Heart right ventricle (tissue), 16 donors: ENCODE measurements at regions not wholly inside any gene's neighbourhood (a gene's known extent, or its start where the extent isn't known, plus 50 kb on each side); places are given as distances from the start of the nearest gene placed in this dataset.

ENCODE experiments used
- ATAC-seq, 8 donors: fragments of 200-7000 bp; cut with Tn5 transposase; one replicate each; pipeline ENCODE4 v1.9.1; 2020; ENCODE audit warnings: mild to moderate bottlenecking in 8 of 8, moderate library complexity in 8 of 8, moderate number of reproducible peaks in 1 of 8
- DNase-seq, 2 donors: peaks; one replicate each; pipeline ENCODE4 v3.0.0-alpha.2; 2020
- H3K27ac ChIP-seq, 10 donors: fragments of 200-600 bp; sonication (generic) in 2 of 10; one replicate each; pipeline versions ENCODE4 v1.5.0 to v1.8.0; 2020 to 2022; ENCODE audit warnings: mild to moderate bottlenecking in 3 of 10
- H3K27me3 ChIP-seq, 7 donors: fragments of 200-600 bp; one replicate each; pipeline ENCODE4 v1.8.0; 2021 to 2022; ENCODE audit warnings: mild to moderate bottlenecking in 2 of 7
- H3K36me3 ChIP-seq, 9 donors: fragments of 200-600 bp; sonication (generic) in 1 of 9; one replicate each; pipeline versions ENCODE4 v1.5.0 to v1.8.0; 2020 to 2022; ENCODE audit warnings: mild to moderate bottlenecking in 2 of 9
- H3K4me1 ChIP-seq, 9 donors: fragments of 200-600 bp; sonication (generic) in 1 of 9; one replicate each; pipeline versions ENCODE4 v1.5.0 to v1.8.0; 2020 to 2022; ENCODE audit warnings: mild to moderate bottlenecking in 4 of 9
- H3K4me3 ChIP-seq, 10 donors: fragments of 200-600 bp; sonication (generic) in 2 of 10; one replicate each; pipeline versions ENCODE4 v1.5.0 to v1.8.0; 2020 to 2022; ENCODE audit warnings: mild to moderate bottlenecking in 7 of 10, moderate library complexity in 2 of 10
- H3K9me3 ChIP-seq, 11 donors: fragments of 200-600 bp in 10 of 11; sonication (generic) in 2 of 11; one replicate each; pipeline versions ENCODE4 v1.5.0 to v1.8.0; 2013 to 2022; ENCODE audit warnings: mild to moderate bottlenecking in 2 of 11, control low read depth in 1 of 11, moderate library complexity in 1 of 11
- CTCF ChIP-seq, 9 donors: fragments of 200-600 bp; sonication (generic) in 2 of 9; IDR thresholded peaks; one replicate each; pipeline versions ENCODE4 v1.5.0 to v1.8.0; 2021 to 2022; ENCODE audit warnings: antibody characterized with exemption in 9 of 9, mild to moderate bottlenecking in 5 of 9, moderate library complexity in 1 of 9
- WGBS, 2 donors: extraction: QIAGEN DNeasy Blood & Tissue Kit; methylation state at CpG; one replicate each; pipeline ENCODE4 v1.1.7; 2013; ENCODE audit warnings: inconsistent platforms in 1 of 2; 5-methylcytosine and 5-hydroxymethylcytosine counted together
- intact Hi-C, 10 donors: fragments of 100-400 bp; cut with DNase I; formaldehyde crosslinking; loops; one replicate each; pipeline versions ENCODE4 v1.11.1 to v1.14.2; 2022
- donor health status: Arrhythmogenic right ventricular cardiomyopathy.
- donor health status: ischemic (EF 13 %, LVEDD 7.1; RV severe dilation, severe dysfunction).
- donor health status: healthy with polysubstance abuse.
- donor health status: DM: no; HTN: yes; CAD: no.
- donor health status: DM: no; HTN: no; CAD: no.
- donor health status: ischemic (EF 25% LVEDD 6.9; RV normal size, moderate dysfunction).
- donor health status: ischemic (EF 25% LVEDD 5.7; RV mildly dilated, moderate dysfunction).
- donor health status: healthy.
- donor health status: DM: yes; HTN: yes; CAD: no.
- donor health status: Ischemic cardiomyopathy.
- donor health status: ischemic (EF 35%, LVEDD 5.7; RV mildly dilated, moderate dysfunction).
- donor health status: nonischemic (EF 11% LVEDD 7.7; RV severe dilation, severe dysfunction).
- donor health status: DM: yes; HTN: yes; CAD: no.
- donor health status: PGD.
- donor health status: ischemic (EF 29% LVEDD 5.4; RV normal size, mild dysfunction).
- donor health status: nonischemic (EF 23%, LVEDD 6.1; RV moderate dilation, normal function).

DNA sequence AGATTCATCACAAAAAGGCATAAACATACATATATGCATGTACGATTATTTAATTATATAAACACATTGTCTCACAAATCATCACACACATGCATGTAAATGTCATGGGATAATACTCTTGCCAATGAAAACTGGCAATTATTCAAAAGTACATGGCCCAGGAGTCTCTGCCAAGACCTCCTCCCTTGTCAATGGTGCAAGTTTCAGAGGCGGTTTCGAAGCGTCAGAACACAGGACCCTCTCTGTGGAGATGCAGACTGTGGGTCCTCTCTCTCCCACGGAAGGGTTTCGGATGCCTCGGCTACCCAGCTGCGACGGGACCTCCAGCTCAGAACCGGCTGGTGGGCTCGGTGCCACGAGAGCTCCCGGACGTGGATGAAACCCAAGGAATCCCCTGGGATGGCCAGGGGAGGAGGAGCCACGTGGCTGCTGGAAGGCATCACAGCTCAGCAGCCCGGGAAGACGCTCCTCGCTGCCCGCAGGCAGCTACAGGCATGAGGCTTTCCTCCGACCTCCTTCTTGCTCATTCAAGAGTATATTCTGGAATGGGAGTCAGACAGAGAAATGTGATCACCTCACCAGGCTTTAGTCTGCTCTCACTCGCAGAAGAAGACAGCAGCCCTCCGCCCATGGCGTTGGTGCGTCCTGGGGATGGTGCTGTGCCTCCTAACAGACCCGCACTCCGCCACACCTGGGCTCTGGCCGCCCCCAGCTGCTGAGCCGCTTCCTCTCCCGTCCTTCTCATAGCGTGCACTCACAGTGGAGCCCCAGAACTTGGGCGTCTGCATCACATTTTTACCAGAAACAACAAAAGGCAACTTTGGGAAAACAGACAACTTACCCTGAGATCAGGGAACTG lies 308.8 kb downstream of the IRX2 start:
- no peak for TF ChIP-seq CTCF (IDR thresholded peaks at IDR 0.05)
- DNase-seq (no peak), ATAC-seq (no peak)
- Histone ChIP-seq H3K9me3 (no peaks in the 10 kb centered on the region), H3K36me3 (no peaks in the 10 kb centered on the region), H3K27ac (no peak overlapping the region), H3K27me3 (peaks cover 0 to 19% (median 0%) of the 10 kb centered on the region in 7 donors), H3K4me1 (no peaks in the 10 kb centered on the region), H3K4me3 (no peak overlapping the region)
- 78 to 80% methylated on average over 31 of the region's 31 CpGs for WGBS, 2 donors
- intact Hi-C loops = no loop called here

DNA sequence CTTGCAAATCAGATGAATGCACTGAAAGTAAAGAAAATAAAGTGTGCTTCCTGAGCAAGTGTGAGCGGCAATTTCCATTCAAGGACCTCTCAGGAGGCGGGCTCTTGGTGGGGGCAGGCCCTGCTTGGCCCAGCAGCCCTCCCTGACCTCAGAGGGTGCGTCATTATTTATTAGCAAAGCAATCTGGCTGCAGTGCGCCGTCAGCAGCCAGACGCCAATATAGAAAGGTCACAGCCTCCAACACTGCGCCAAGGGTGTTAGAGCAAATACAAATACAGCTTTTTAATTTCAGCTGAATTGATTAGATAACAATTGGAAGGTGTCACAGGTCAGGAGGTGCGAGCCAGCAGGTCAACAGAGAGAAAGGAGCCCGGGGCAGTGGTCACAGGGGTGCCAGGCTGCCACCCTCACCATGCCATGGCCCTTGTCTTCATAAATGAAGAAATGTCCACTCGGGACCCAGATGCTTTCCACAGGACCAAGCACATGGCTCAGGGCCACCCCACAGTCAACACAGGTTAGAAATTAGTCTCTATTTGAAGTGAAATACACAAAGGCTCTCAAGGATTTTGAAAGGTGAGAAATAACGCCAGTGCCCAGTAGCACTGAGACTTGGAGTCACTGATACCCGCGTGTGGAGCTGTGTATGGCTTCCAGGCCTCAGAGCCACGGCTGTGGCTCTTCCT lies 309.8 kb downstream of the IRX2 start:
- WGBS, 2 donors = 71 to 77% methylated on average over 14 of the region's 14 CpGs
- H3K27me3 ChIP-seq = peaks cover 0 to 19% (median 0%) of the 10 kb centered on the region in 7 donors
- DNase-seq = no peak
- no peak for ATAC-seq
- no peak overlapping the region for H3K27ac ChIP-seq
- intact Hi-C loops = no loop called here
- no peak for TF ChIP-seq CTCF (IDR thresholded peaks at IDR 0.05)
- H3K36me3 ChIP-seq = no peaks in the 10 kb centered on the region
- H3K4me1 ChIP-seq = no peaks in the 10 kb centered on the region
- no peak overlapping the region for H3K4me3 ChIP-seq
- H3K9me3 ChIP-seq = no peaks in the 10 kb centered on the region

DNA sequence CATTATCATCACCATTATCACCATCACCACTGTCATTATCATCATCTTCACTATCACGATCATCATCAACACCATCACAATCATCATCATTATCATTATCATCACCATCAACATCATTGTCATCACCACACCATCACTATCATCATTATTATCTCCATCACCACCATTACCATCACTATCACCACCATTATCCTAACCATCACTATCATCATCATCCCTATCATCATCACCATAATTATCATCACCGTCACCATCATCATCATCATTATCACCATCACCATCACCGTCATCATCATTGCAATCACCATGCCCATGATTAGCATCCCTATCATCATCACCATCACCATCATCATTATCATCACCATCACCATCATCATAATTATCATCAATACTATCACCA lies 311.9 kb downstream of the IRX2 start:
- no peaks in the 10 kb centered on the region for H3K4me1 ChIP-seq
- H3K9me3 ChIP-seq = no peaks in the 10 kb centered on the region
- peaks cover 0 to 19% (median 3%) of the 10 kb centered on the region in 7 donors for H3K27me3 ChIP-seq
- DNase-seq (no peak), ATAC-seq (no peak)
- H3K36me3 ChIP-seq = no peaks in the 10 kb centered on the region
- WGBS, 2 donors = 88 to 89% methylated on average over 3 of the region's 3 CpGs
- no peak overlapping the region for H3K4me3 ChIP-seq
- no peak overlapping the region for H3K27ac ChIP-seq
- TF ChIP-seq CTCF (IDR thresholded peaks at IDR 0.05) = no peak
- intact Hi-C loops = no loop called here

GRCh38 chr5:2433086-2433485 lies 318.4 kb downstream of the IRX2 start:
- Histone ChIP-seq H3K36me3 (no peaks in the 10 kb centered on the region), H3K4me3 (no peak overlapping the region), H3K9me3 (no peaks in the 10 kb centered on the region), H3K27me3 (peaks cover 0 to 15% (median 0%) of the 10 kb centered on the region in 7 donors), H3K4me1 (no peaks in the 10 kb centered on the region), H3K27ac (no peak overlapping the region)
- DNase-seq (no peak), ATAC-seq (no peak)
- WGBS, 2 donors = 68 to 76% methylated on average over 6 of the region's 6 CpGs
- intact Hi-C loops = no loop called here
- no peak for TF ChIP-seq CTCF (IDR thresholded peaks at IDR 0.05)
